GM12878 (cell line): ENCODE measurements at regions not wholly inside any gene's neighbourhood (a gene's known extent, or its start where the extent isn't known, plus 50 kb on each side); places are given as distances from the start of the nearest gene placed in this dataset.

ENCODE experiments used
- KLF5 ChIP-seq: fragments of 450-650 bp; IDR thresholded peaks from 2 replicates; pipeline ENCODE4 v1.6.1; 2014; ENCODE audit warnings: mild to moderate bottlenecking; ENCODE audit not compliant: partially characterized antibody
- NFYB ChIP-seq: IDR thresholded peaks from 2 replicates; pipeline ENCODE4 v1.6.1; 2011; ENCODE audit warnings: low read depth, mild to moderate bottlenecking, low read length, improper control_type of control experiment, moderate library complexity; ENCODE audit not compliant: insufficient read depth
- REST ChIP-seq: IDR thresholded peaks from 2 replicates; pipeline ENCODE4 v1.6.1; 2012; ENCODE audit warnings: mild to moderate bottlenecking, low read depth, low read length
- TF ChIP-seq, protein P1 (sequence below), 3 experiments: IDR thresholded peaks in 2 of 3; conservative IDR thresholded peaks in 1 of 3; 2 replicates each; pipeline ENCODE4 v1.5.1; 2011; ENCODE audit warnings: low read depth in 3 of 3, low read length in 3 of 3, mild to moderate bottlenecking in 3 of 3, control low read depth in 2 of 3, moderate library complexity in 2 of 3, inconsistent platforms in 1 of 3, mixed read lengths in 1 of 3; ENCODE audit not compliant: control insufficient read depth in 2 of 3, insufficient read depth in 1 of 3; ENCODE audit errors: extremely low read depth in 1 of 3

DNA sequence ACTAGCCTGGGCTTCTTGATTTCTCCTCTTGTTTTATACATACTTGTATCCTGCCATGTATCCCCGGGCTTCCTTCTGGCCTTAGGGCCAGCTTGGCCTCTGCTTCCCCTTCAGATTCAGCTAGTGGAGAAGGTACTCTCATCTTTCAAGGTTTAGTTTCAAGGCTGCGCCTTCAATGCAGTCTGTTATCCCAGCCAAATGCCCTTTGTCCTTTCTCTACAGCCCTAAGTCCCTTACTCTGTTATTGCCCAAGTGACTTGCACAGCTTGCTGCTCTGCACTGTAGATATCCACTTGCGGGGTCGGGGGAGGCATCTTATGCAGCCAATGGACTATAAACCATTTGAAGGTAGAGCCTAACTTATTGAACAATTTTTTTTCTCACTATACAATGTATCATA, 357.5 kb downstream of the PPP1R2C start:
- no peak for TF ChIP-seq REST
- TF ChIP-seq, protein P1, sequence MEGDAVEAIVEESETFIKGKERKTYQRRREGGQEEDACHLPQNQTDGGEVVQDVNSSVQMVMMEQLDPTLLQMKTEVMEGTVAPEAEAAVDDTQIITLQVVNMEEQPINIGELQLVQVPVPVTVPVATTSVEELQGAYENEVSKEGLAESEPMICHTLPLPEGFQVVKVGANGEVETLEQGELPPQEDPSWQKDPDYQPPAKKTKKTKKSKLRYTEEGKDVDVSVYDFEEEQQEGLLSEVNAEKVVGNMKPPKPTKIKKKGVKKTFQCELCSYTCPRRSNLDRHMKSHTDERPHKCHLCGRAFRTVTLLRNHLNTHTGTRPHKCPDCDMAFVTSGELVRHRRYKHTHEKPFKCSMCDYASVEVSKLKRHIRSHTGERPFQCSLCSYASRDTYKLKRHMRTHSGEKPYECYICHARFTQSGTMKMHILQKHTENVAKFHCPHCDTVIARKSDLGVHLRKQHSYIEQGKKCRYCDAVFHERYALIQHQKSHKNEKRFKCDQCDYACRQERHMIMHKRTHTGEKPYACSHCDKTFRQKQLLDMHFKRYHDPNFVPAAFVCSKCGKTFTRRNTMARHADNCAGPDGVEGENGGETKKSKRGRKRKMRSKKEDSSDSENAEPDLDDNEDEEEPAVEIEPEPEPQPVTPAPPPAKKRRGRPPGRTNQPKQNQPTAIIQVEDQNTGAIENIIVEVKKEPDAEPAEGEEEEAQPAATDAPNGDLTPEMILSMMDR (IDR thresholded peaks at IDR 0.05 in 2 of 3, conservative IDR thresholded peaks at IDR 0.05 in 1 of 3; ENCODE audit: control insufficient read depth in 2 of 3, extremely low read depth in 1 of 3, insufficient read depth in 1 of 3, low read depth in 3 of 3, low read length in 3 of 3) = no peak
- TF ChIP-seq KLF5 = no peak
- TF ChIP-seq NFYB = no peak
